ENCODE measurements at regions not wholly inside any gene's neighbourhood (a gene's known extent, or its start where the extent isn't known, plus 50 kb on each side); places are given as distances from the start of the nearest gene placed in this dataset.

- intact Hi-C loops (cut with DNase I) = no loop called here
- ATAC-seq (ENCODE audit: poor library complexity) (no peak), DNase-seq (no peak)
Measured at GRCh38 chr15:29446480-29446879, 176.9 kb upstream of the NSMCE3 start.

DNA sequence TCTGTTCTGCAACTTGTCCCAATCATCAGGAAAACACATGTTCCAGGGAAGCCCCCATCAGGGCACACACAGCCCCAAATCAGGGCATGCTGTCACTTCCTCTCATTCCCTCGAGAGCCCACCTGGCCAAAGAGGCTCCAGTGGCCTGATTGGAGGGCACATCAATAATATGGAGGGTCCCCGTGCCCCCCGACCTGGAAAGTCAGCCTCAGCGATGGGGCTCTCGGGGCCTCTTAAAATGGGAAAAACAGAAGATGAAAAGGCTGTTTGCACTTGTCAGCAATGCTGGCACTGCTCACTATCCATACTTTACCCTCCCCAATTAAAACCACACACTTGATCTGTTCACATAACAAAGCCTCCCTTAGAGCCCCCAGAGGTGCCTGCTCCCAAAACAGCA is 172.9 kb upstream of the NSMCE3 start:
- ATAC-seq (ENCODE audit: poor library complexity) (no peak), DNase-seq (no peak)
- intact Hi-C loops (cut with DNase I) = no loop called here

DNA sequence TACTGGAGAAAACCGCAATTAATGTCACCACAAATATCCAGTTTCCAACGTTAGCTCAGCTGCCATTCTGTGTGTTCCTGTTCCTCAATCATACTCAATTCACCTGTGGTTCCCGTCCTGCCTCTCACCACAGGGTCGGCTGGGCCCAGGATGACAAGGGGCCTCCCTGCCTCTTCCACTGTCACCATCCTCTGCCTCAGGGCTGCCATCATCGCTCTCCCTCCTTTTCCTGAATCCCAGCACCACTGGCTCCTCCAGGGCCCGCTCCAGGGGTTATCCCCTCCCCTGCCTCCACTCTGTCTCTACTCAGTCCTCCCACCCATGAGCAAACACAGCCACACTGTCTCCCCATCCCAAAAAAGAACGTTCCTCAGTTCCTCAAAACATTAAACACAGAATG is 170.9 kb upstream of the NSMCE3 start:
- DNase-seq (no peak), ATAC-seq (ENCODE audit: poor library complexity) (no peak)

GRCh38 chr15:29438703-29439055 is 169.1 kb upstream of the NSMCE3 start:
- ATAC-seq (ENCODE audit: poor library complexity) = no peak
- no peak for DNase-seq
- intact Hi-C loops (cut with DNase I) = no loop called here

More for the DNA sequence above, 170.9 kb upstream of the NSMCE3 start:
- intact Hi-C loops (cut with DNase I) = no loop called here

GRCh38 chr15:29437888-29438702 is 168.5 kb upstream of the NSMCE3 start:
- DNase-seq (no peak), ATAC-seq (ENCODE audit: poor library complexity) (no peak)
- intact Hi-C loops (cut with DNase I) = no loop called here

DNA sequence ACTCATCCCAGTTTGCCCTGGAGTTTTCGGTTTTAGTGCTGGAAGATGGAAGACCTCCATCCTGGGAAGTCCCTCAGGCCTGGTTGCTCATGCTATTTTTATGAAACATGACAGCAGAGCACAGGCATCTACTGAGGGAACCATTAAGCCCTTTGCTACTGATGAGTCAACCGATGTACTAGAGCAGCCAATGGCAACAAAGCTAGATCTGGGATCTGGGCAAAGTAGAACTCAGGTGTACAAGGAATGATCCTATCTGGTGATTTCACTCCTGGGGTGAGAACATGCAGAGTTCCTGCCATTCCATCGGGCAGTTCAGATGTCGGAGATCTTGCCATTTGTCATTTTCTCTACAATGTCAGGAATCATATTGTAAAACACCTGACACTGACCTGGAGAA is 166.2 kb upstream of the NSMCE3 start:
- intact Hi-C loops (cut with DNase I) = no loop called here
- DNase-seq (no peak), ATAC-seq (ENCODE audit: poor library complexity) (no peak)

- no peak for DNase-seq
- intact Hi-C loops (cut with DNase I) = no loop called here
- no peak for ATAC-seq (ENCODE audit: poor library complexity)
Measured at GRCh38 chr15:29434280-29434679, 164.7 kb upstream of the NSMCE3 start.

GRCh38 chr15:29433507-29434248 is 164.1 kb upstream of the NSMCE3 start:
- DNase-seq = no peak
- no peak for ATAC-seq (ENCODE audit: poor library complexity)
- intact Hi-C loops (cut with DNase I) = no loop called here

DNA sequence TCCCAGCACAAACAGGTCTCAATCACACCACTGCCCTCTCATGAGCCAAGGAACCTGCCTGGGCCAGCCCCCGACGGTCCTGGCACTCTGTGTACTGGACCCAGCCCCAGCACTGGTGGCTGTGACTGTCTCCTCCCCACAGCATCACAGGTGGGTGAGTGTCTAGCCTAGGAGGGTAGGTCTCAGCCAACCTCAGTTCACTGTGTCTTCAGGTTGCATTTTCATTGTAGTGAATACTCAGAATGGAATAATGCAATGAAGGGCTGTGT is 163.4 kb upstream of the NSMCE3 start:
- intact Hi-C loops (cut with DNase I) = no loop called here
- ATAC-seq (ENCODE audit: poor library complexity) = no peak
- no peak for DNase-seq

- DNase-seq = no peak
- no peak for ATAC-seq (ENCODE audit: poor library complexity)
- intact Hi-C loops (cut with DNase I) = no loop called here
Measured at GRCh38 chr15:29432191-29433049, 162.8 kb upstream of the NSMCE3 start.

DNA sequence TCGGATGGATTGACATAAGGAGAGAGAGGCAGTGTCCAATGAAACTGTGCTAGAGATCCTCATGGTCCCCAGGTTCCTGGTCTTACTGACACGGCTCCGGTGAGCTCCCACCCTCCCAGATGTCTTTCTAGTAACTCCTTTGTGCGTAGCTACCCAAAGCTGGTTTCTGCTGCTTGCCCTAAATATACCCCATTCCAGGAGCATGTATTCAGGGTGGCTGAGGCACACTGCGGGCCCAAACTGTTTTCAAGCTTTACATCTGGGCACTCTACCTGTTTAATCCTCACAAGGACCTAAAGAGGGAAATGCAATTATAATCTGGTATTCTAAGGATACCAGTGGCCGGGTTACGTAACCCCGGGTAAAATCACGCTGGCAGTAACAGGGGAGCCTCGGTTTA is 161.2 kb upstream of the NSMCE3 start:
- ATAC-seq (ENCODE audit: poor library complexity) (no peak), DNase-seq (no peak)
- intact Hi-C loops (cut with DNase I) = no loop called here

DNA sequence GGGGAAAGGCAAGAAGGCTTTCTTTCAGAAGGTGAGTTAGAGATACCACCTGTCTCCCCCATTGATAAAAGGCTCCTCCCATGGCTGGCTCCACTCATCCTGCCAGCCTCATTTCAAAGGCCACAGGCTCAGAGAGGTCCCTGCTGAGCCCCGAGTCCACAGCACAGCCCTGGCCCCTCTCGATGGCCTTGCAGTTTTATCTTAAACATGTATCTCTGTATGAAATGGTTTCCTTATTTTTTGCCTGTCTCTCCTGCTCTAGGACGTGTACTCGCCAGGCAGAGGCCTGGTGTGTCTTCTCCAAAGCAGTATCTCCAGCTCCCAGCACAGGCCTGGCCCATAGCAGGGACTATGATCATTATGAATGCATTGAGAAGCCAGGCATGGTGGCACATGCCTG is 160.5 kb upstream of the NSMCE3 start:
- no peak for ATAC-seq (ENCODE audit: poor library complexity)
- intact Hi-C loops (cut with DNase I) = no loop called here
- no peak for DNase-seq

GRCh38 chr15:29429584-29429983 is 160.0 kb upstream of the NSMCE3 start:
- DNase-seq = no peak
- intact Hi-C loops (cut with DNase I) = no loop called here
- no peak for ATAC-seq (ENCODE audit: poor library complexity)

DNA sequence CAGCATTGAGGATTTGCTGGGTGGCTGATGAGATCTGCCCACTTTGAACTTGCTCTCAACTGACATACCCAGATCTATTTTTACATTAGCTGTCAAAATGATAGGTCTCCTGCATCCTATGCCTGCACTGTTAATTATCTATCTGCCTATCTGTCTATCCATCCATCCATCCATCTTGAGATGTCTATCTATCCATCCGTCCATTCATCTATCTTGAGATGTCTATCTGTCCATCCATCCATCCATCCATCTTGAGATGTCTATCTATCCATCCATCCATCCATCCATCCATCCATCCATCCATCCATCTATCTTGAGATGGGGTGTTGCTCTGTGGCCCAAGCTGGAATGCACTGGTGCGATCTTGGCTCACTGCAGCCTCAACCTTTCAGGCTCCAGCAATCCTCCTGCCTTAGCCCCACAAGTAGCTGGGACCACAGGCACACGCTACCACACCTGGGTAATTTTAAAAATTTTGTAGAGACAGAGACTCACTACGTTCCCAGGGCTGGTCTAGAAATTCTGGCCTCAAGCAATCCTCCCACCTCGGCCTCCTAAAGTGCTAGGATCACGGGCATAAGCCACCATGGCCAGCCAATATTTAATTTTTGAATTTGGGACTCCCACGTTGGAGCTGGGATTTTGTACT is 159.4 kb upstream of the NSMCE3 start:
- DNase-seq = no peak
- intact Hi-C loops (cut with DNase I) = no loop called here
- no peak for ATAC-seq (ENCODE audit: poor library complexity)

DNA sequence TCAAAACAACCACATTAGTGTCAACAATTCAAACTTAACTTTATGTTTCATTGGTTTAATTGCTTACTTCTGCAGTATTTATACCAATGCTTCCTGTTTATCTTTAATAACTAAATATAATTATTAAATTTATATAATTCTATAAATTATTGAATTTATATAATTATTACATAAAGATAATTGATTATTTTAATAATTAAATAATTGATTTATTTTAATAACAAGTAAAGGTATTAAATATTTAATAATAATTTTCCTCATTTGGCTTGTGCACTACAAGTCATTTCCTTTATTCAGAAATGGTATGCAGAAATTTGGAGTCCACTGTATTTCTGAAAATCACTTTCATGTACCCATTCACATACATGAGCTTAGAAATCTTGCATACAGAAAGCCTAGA is 156.2 kb upstream of the NSMCE3 start:
- no peak for DNase-seq
- no peak for ATAC-seq (ENCODE audit: poor library complexity)
- intact Hi-C loops (cut with DNase I) = no loop called here

DNA sequence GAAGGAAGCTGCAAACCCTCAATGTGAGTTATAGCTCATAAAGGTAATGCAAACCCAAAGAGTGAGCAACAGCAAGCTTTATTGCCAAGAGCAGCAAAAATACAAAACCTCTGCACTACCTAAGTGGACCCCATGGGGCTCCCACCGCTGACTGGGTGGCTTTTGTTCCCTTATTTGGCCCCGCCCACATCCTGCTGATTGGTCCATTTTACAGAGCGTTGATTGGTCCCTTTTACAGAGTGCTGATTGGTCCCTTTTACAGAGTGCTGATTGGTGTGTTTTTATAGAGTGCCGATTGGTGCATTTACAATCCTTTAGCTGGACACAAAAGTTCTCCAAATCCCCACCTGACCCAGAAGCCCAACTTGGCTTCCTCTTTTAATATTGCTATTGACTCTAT is 154.5 kb upstream of the NSMCE3 start:
- DNase-seq = no peak
- intact Hi-C loops (cut with DNase I) = no loop called here

DNA sequence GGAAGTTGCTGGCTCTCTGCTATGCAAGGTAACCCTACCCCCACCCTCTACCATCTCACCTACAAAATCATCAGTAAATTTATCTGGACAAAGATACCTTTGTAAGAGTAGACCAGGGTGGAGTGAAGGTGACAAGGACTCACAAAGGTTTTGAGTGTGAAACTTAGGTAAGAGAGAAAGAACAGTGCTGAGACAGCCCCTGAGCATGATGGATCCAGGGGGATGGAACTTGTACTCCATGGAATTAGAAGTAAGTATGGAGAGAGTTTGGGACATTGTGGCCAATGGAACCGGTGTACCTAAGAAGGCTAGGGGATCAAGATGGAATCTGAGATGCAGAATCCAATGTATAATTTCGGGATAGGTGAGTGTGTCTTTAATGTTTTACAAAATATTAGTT is 153.0 kb upstream of the NSMCE3 start:
- no peak for ATAC-seq (ENCODE audit: poor library complexity)
- intact Hi-C loops (cut with DNase I) = no loop called here
- no peak for DNase-seq

More for the DNA sequence above, 154.5 kb upstream of the NSMCE3 start:
- no peak for ATAC-seq (ENCODE audit: poor library complexity)

GRCh38 chr15:29420188-29420587 is 150.6 kb upstream of the NSMCE3 start:
- no peak for DNase-seq
- intact Hi-C loops (cut with DNase I) = no loop called here
- ATAC-seq (ENCODE audit: poor library complexity) = no peak

DNA sequence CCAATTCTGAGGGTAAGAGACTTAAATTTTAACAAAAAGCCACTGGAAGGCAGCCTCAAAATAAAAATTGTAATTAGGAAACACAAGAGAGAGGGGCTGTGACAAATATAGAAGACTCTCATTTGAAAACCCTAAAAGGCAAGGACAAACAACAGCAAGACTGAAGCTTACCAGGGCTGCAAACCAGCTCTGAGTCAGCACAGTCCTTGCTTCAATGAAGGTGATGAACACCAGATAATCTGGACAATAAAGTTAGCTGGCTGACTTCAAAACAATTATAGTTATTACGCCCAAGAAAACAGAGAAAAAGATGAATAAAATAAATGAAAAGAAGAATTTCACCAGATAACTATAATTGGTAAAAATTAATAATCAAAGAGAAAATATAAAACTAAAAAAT is 149.3 kb upstream of the NSMCE3 start:
- intact Hi-C loops (cut with DNase I) = no loop called here
- ATAC-seq (ENCODE audit: poor library complexity) (no peak), DNase-seq (no peak)
